ENCODE measurements at regions not wholly inside any gene's neighbourhood (a gene's known extent, or its start where the extent isn't known, plus 50 kb on each side); places are given as distances from the start of the nearest gene placed in this dataset.
A peak's percentile ranks its signal among the peaks of the same experiment; 100 is the strongest.

GRCh38 chr6:109239651-109240321, 142.5 kb downstream of the CD164 start:
- intact Hi-C loops (cut with micrococcal nuclease) = no loop called here
- Mint-ChIP-seq H3K27me3 (ENCODE audit: insufficient read depth, unreplicated experiment) (no peaks in the 10 kb centered on the region), H3K27ac (ENCODE audit: low read depth, unreplicated experiment) (no peak overlapping the region), H3K4me1 (ENCODE audit: insufficient read depth, unreplicated experiment) (peaks cover 8% of the 10 kb centered on the region), H3K36me3 (ENCODE audit: insufficient read depth, unreplicated experiment) (no peaks in the 10 kb centered on the region), H3K9me3 (ENCODE audit: unreplicated experiment) (no peaks in the 10 kb centered on the region), H3K4me3 (ENCODE audit: unreplicated experiment) (no peak overlapping the region)
- no peak for DNase-seq (ENCODE audit: unreplicated experiment)
- no peak for TF ChIP-seq CTCF (IDR thresholded peaks at IDR 0.05; ENCODE audit: unreplicated experiment)
- BruUV-seq (replicated peaks) = no TSS peak
- CTCF ChIA-PET = no interaction called here
- POLR2A ChIA-PET = interaction anchor here (0.7 kb wide), 1 partner anchor 388 kb away, joined by 3 read pairs; no protein-coding TSS in a partner anchor

DNA sequence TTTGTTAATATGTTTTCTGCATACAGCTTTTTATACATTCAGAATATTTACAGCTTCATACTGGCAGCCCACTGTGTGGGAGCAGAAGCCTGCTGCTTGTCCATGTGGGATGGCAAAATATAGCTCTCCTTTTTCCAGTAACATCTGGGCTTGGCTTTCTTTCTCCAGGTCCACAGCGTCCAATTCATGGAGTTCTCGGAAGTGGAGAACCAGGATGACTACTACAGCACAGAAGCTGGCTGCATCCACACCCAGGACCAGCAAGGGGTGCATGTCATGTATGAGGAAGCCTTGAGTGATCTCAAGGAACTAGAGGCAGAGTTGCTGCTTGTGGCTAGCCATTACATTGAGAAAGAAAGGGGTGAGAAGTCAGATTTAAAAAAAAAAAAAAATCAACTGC, 143.1 kb downstream of the CD164 start:
- intact Hi-C loops (cut with micrococcal nuclease) = no loop called here
- ChIA-PET POLR2A (interaction anchor here (0.7 to 1.4 kb wide), 2 partner anchors 144 to 389 kb away, joined by 3 to 5 read pairs; partner anchors contain the start of gene CD164), CTCF (no interaction called here)
- Mint-ChIP-seq H3K4me1 (ENCODE audit: insufficient read depth, unreplicated experiment) (peaks cover 8% of the 10 kb centered on the region), H3K36me3 (ENCODE audit: insufficient read depth, unreplicated experiment) (no peaks in the 10 kb centered on the region), H3K27ac (ENCODE audit: low read depth, unreplicated experiment) (no peak overlapping the region), H3K4me3 (ENCODE audit: unreplicated experiment) (no peak overlapping the region), H3K27me3 (ENCODE audit: insufficient read depth, unreplicated experiment) (no peaks in the 10 kb centered on the region), H3K9me3 (ENCODE audit: unreplicated experiment) (no peaks in the 10 kb centered on the region)
- no peak for DNase-seq (ENCODE audit: unreplicated experiment)
- TF ChIP-seq CTCF (IDR thresholded peaks at IDR 0.05; ENCODE audit: unreplicated experiment) = no peak
- BruUV-seq (replicated peaks) = no TSS peak

DNA sequence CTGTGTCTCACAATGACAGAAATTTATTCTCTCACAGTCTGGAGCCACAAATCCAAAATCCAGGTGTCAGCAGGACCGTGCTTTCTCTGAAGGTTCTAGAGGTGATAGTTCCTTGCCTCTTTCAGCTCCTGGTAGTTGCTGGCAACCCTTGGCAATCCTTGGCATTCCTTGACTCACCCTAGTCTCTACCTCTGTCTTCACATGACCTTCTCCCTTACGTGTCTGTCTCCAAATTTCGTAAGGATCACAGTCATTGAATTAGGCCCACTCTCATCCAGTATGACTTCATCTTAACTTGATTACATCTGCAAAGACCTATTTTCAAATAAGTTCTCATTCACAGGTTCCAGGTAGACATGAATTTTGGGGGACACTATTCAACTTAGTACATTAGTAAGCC, 143.1 kb downstream of the CEP57L1 start:
- Mint-ChIP-seq H3K4me3 (ENCODE audit: unreplicated experiment) (no peak overlapping the region), H3K27me3 (ENCODE audit: insufficient read depth, unreplicated experiment) (no peaks in the 10 kb centered on the region), H3K4me1 (ENCODE audit: insufficient read depth, unreplicated experiment) (peaks cover 8% of the 10 kb centered on the region), H3K36me3 (ENCODE audit: insufficient read depth, unreplicated experiment) (no peaks in the 10 kb centered on the region), H3K27ac (ENCODE audit: low read depth, unreplicated experiment) (no peak overlapping the region), H3K9me3 (ENCODE audit: unreplicated experiment) (no peaks in the 10 kb centered on the region)
- DNase-seq (ENCODE audit: unreplicated experiment) = peak; percentile 64
- ChIA-PET CTCF (no interaction called here), POLR2A (interaction anchor here (1.4 kb wide), 1 partner anchor 145 kb away, joined by 5 read pairs; the partner anchor contains the start of gene CD164)
- intact Hi-C loops (cut with micrococcal nuclease) = no loop called here
- no TSS peak for BruUV-seq (replicated peaks)
- no peak for TF ChIP-seq CTCF (IDR thresholded peaks at IDR 0.05; ENCODE audit: unreplicated experiment)

GRCh38 chr6:109237986-109238329, 142.7 kb downstream of the CEP57L1 start:
- H3K4me3 Mint-ChIP-seq (ENCODE audit: unreplicated experiment) = no peak overlapping the region
- ChIA-PET POLR2A (interaction anchor here (1.4 kb wide), 1 partner anchor 145 kb away, joined by 5 read pairs; the partner anchor contains the start of gene CD164), CTCF (no interaction called here)
- peaks cover 8% of the 10 kb centered on the region for H3K4me1 Mint-ChIP-seq (ENCODE audit: insufficient read depth, unreplicated experiment)
- H3K27me3 Mint-ChIP-seq (ENCODE audit: insufficient read depth, unreplicated experiment) = no peaks in the 10 kb centered on the region
- H3K9me3 Mint-ChIP-seq (ENCODE audit: unreplicated experiment) = no peaks in the 10 kb centered on the region
- no peak for DNase-seq (ENCODE audit: unreplicated experiment)
- BruUV-seq (replicated peaks) = no TSS peak
- H3K27ac Mint-ChIP-seq (ENCODE audit: low read depth, unreplicated experiment) = no peak overlapping the region
- H3K36me3 Mint-ChIP-seq (ENCODE audit: insufficient read depth, unreplicated experiment) = no peaks in the 10 kb centered on the region
- TF ChIP-seq CTCF (IDR thresholded peaks at IDR 0.05; ENCODE audit: unreplicated experiment) = no peak
- intact Hi-C loops (cut with micrococcal nuclease) = no loop called here
